HK-2 (cell line): ENCODE measurements at regions not wholly inside any gene's neighbourhood (a gene's known extent, or its start where the extent isn't known, plus 50 kb on each side); places are given as distances from the start of the nearest gene placed in this dataset.

Source experiments
- DNase-seq: peaks from one replicate; pipeline ENCODE4 v3.0.0-alpha.2; 2018; ENCODE audit not compliant: unreplicated experiment

- DNase-seq = no peak
These were observed 71.1 kb downstream of the TMEM114 start for GRCh38 chr16:8519179-8519578.

DNA sequence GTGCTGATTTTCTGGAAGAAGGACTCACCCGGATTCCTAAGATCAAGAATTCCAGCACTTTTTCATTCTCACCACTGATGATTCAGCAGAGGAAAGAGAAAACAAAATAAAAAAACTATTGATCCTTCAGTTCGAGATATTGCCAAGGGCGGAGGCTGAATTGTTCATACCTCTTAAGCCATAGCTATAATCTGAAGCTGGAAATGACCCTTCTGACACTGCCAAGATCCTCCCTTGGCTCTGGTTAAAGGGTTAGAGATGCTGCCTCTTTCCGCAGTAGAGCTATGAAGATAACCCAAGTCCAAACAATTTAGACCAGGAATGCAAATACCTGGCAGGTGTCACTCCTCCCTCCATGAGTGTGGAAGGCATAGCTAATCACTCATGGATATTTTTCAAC lies 73.0 kb downstream of the TMEM114 start:
- no peak for DNase-seq

- no peak for DNase-seq
These were observed 73.8 kb downstream of the TMEM114 start for GRCh38 chr16:8516471-8516870.

GRCh38 chr16:8512941-8513624 lies 77.2 kb downstream of the TMEM114 start:
- no peak for DNase-seq

- no peak for DNase-seq
These were observed 78.8 kb downstream of the TMEM114 start for GRCh38 chr16:8511464-8511863.

DNA sequence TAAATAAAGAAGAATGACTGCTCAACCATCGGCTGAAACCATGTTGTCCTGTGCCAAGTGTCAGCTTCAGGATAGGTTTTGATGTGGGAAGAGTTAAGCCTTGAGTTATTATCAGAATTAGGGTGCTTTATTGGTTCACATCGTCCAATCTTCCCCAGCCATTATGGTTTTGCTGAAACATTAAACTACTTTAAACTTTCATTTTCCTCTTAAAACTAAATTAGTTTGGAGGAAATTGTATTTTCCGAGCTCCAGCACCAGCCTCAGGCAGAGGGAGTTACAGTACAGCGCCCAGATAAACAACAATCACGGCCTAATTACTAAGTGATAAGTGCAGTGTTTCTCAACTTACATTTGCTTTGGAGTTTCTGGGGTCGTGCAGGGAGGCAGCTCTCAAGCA lies 80.2 kb downstream of the TMEM114 start:
- no peak for DNase-seq

DNA sequence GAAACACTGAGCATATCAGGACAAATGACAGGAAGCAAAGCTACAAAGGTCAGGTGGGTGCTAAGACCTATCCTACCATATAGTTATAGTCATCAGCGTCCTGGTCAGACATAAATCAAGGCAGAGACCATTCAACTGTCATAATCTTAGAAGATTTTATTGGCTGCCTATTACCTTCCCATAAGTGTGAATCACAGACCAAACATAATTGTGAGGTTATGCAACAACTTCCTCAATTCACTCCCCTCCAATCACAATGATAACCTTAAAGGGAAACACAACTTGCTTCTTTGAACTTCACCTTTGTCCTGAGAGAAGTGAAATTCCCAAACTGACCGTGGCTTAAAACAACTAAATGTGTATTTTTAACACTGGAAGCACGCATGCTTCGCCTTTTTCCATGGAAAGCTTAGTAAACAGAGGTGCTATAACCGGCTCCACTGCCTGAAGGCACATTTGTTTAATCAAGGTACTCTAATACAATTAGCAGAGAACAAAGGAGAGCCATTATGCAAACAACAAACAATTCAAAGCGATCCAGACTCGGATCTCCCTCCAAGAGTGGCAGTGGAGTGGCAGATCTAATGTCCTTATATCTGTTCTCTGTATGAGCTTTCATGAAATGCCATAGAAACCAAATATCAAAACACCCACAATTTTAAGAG lies 84.9 kb downstream of the TMEM114 start:
- no peak for DNase-seq

- no peak for DNase-seq
These were observed 87.9 kb downstream of the TMEM114 start for GRCh38 chr16:8502446-8502845.

DNA sequence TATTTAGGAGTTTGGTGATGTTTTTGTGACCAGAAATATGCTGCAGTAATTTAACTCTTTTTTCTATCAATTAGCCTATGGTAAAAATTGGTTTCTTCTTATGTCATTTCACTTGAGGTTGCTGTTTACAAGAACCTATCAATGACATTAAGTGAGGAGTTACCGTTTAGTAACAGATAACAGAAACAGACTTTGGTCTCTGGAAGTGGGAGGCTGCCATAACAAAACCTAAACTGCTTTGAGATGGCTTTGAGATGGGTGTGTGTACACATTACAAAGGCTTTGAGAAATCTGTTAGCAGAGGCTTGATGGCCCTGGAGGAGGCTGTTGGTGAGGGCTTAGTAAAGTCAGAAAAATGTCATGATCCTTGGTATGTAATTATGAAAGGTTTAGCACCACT lies 90.0 kb downstream of the TMEM114 start:
- no peak for DNase-seq

DNA sequence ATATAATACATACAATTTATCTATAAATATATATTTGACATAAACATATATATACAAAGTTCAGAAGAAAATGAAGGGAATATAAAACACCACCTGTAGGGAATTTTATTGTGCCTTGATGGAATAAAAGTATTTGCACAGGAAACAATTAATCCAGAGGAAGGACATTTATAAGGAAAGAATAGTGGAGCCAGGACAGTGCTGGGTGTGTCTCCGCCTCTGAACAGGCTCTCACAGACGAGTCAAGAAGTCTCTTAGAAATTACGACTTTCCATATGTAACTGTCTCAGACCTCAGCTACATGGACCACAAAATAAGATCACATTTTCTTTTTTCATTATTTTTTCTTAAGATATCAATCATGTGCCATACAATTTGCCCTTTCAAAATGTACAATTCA lies 93.9 kb downstream of the TMEM114 start:
- no peak for DNase-seq

DNA sequence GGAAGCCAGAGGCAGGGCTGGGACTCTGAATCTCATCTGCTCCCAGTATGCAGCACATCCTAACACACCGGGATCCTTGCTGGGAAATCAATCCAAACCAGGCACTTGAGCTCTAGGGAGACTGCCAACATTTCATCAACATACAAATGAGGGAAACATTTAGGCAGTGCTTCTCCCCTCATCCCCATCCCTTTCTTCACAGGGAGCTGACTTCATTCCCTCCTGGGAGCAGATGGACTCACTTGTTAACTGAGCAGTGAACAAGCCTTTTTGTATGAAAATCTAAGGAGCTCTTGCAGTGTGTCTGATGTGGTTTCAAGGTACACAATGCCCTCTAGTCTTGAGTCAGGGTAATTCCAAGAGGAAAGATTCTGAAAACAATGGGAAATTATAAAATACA lies 96.3 kb downstream of the TMEM114 start:
- DNase-seq = no peak

DNA sequence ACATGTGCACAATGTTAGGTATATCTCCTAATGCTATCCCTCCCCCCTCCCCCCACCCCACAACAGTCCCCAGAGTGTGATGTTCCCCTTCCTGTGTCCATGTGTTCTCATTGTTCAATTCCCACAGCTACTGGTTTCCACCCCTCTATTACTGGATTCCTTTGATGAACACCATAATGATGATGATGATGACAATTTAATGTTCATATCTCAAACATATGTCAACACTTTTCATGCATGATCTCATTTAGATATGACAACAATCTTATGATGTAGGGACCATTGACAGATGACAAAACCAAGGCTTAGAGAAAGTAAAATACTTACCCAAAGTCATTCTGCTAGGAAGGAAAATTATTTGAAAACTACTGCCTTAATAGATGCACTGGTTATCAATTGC lies 97.6 kb downstream of the TMEM114 start:
- DNase-seq = no peak

- no peak for DNase-seq
These were observed 100.7 kb downstream of the TMEM114 start for GRCh38 chr16:8489580-8489979.

DNA sequence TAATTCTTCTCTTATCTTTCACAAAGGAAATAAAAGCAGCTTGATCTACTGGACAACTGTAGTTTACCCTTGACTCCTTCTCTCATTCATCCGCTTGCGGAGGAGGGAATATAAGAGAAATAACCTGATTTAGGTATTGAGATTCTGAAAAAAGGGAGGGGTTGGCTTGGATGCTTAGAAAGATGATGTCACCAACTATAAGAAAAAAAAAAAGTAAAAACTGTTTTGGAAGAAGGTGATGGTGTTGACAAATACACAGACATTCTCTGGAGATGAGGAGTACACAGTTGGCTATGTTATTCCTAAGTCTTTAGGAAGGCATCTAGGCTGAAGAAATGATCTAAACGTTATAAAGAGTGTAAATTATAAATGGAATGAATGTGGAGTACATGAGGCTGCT lies 103.3 kb downstream of the TMEM114 start:
- DNase-seq = no peak

GRCh38 chr16:8483396-8483795 lies 106.9 kb downstream of the TMEM114 start:
- DNase-seq = no peak

- no peak for DNase-seq
These were observed 108.5 kb downstream of the TMEM114 start for GRCh38 chr16:8481810-8482209.

GRCh38 chr16:8476824-8477223 lies 113.5 kb downstream of the TMEM114 start:
- no peak for DNase-seq

- DNase-seq = no peak
These were observed 115.7 kb downstream of the TMEM114 start for GRCh38 chr16:8474587-8474986.

DNA sequence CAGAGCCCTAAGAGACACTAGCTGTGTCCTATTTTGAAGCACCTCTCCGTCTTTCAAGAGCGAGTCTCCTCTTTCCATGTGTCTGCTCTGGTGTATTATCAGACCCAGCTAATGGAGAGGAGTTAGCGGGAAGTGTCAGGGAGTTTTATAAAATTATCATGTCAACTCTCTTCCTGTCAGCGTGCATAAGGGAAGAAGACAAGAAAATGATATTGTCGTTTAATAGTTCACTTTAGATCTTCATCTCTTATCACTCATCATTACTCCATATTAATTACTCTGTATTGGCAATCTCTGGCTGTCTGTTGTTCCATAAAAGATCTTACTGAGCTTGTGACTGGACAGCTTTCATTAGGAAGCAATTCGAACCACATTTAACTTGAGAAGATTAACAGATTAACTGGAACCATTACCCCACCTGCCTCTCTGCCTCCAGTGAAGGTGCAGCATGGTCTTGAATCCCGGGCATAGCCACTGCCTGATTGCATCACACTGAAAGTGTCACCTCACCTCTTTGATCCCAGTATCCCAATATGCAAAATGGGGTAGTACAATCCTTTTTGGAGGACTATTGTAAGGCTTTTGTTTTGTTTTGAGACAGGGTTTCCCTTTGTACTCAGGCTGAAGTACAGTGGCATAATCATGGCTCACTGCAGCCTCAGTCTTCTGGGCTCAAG lies 121.1 kb downstream of the TMEM114 start:
- DNase-seq = no peak

- DNase-seq = no peak
These were observed 125.3 kb downstream of the TMEM114 start for GRCh38 chr16:8464979-8465378.

DNA sequence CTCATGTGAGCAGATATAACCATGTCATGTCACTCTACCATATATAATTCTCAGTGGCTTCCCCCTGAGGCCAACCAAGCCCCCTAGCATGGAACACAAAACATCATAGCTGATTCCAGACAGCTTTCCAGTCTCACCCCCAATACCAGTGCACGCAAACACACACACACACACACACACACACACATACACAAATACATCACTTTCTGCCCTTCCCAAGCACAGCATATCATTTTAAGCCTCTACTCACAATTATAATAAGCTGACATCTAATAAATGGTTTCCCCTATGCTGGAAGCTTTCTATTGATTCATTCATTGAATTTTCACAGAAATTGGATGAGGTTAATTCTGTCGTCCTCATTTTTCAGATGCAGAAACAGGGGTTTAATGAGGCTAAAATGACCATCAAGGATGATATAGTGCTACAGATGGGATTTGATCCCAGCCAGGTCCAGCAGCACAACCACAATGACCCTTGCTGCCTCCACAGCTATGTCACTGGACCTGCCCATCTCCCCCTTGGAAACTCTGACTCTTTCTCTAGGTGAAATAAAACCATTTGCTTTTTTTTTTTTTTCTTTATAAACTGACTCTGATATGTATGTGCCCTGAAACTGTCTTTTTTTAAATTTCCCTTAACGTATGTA lies 131.1 kb downstream of the TMEM114 start:
- DNase-seq = no peak

DNA sequence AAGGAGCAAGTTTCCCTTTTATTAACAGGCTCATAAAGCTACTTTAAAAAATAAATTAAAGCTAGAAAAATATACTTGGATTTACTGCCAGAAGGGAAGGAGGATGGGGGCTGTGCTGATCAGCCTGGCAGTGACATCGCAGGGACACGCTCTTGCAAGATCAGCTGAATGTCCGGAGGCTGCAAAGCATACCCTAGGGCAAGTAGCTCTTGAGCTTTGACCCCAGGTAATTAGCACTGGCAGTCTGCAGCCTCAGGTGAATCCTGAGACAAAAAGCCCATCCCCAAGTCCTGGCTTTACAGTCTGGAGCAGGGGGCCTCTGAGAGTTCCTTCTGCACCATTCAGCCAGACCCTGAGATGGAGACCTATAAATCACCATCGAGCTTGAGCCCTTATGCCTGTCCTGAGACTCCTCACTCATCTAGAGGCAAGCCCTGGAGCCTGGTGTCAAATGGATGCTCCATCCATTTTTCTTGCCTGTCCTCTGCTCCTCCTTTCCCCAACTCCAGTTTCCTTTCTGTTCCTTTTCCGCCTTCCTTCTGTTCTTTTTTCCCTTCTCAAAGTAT lies 131.7 kb downstream of the TMEM114 start:
- no peak for DNase-seq
